ENCODE measurements at regions not wholly inside any gene's neighbourhood (a gene's known extent, or its start where the extent isn't known, plus 50 kb on each side); places are given as distances from the start of the nearest gene placed in this dataset.

DNA sequence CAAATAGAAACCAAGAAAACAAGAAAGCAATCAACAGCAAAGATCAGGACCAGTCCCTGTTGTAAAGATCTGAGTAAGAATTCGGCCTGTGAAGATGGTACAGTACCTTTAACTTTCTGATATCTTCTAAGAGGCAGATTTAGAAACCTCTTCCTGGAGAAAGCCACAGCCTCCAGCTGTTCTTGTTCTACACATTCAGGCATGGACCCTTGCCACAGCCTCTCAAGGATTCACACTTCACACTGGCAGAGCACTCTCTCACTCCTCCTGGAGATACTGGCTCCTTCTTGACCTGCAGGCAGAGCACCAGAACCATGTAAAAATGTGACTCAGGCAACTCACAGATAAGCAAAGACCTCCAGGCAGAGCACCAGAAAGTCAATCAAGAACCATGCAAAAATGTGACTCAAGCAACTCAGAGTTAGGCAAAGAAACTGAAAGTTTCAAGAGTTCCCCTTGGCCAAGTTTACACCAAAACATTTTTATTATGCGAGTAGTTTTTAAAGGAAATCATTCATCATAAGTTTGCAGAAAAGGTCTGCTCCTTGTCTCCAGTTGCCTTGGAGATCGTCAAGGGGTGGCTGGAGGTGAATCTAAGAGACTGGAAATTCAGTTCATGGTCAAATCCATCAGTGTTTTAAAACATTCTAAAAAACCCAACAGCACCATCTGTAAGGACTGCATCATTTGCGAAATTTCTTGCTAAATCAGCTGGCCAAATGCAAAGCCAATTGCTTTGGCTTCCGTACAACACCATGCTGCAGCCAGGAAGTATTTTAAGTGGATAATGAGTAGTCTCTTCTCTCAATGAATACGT lies 119.3 kb upstream of the MDM1 start (continued):
- no peak for TF ChIP-seq IRF2 (CRISPR knock-in tag; IDR thresholded peaks at IDR 0.05; ENCODE audit: borderline replicate concordance, low read depth)
- TF ChIP-seq, protein P1, sequence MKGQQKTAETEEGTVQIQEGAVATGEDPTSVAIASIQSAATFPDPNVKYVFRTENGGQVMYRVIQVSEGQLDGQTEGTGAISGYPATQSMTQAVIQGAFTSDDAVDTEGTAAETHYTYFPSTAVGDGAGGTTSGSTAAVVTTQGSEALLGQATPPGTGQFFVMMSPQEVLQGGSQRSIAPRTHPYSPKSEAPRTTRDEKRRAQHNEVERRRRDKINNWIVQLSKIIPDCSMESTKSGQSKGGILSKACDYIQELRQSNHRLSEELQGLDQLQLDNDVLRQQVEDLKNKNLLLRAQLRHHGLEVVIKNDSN (CRISPR knock-in tag; IDR thresholded peaks at IDR 0.05): no peak
- TF ChIP-seq, protein P2, sequence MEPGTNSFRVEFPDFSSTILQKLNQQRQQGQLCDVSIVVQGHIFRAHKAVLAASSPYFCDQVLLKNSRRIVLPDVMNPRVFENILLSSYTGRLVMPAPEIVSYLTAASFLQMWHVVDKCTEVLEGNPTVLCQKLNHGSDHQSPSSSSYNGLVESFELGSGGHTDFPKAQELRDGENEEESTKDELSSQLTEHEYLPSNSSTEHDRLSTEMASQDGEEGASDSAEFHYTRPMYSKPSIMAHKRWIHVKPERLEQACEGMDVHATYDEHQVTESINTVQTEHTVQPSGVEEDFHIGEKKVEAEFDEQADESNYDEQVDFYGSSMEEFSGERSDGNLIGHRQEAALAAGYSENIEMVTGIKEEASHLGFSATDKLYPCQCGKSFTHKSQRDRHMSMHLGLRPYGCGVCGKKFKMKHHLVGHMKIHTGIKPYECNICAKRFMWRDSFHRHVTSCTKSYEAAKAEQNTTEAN (CRISPR knock-in tag; IDR thresholded peaks at IDR 0.05): no peak

DNA sequence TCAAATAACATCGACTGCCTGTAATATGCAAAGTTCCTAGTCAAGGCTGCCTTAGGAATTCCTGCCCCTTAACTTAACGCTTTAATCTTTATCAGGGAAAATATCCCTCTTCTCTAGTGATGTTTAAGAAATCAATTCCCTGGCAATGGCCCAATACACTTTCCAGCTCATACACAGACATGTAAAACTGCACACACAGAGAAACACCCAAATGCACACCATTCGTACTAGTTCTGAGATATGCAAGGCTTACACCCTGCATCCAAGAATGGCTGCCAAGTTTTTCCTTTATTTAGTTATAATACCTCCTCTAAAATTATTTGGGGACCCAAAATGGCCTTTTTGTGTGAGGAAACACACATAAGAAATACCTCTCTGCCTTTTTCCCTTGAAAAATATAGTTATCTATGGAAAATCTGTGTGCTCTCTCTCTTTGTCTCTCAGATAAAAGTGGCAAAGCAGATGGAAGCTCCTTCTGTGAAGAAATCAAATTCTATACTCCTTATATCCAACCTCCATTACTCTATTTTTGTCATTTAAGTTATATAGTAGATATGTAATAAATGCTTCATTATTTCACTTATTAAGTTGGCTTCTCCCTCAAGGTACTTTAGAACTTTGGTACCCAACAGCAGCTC lies 120.0 kb upstream of the MDM1 start:
- H3K4me1 Mint-ChIP-seq: peaks cover 68% of the 10 kb centered on the region
- TF ChIP-seq, protein P3, sequence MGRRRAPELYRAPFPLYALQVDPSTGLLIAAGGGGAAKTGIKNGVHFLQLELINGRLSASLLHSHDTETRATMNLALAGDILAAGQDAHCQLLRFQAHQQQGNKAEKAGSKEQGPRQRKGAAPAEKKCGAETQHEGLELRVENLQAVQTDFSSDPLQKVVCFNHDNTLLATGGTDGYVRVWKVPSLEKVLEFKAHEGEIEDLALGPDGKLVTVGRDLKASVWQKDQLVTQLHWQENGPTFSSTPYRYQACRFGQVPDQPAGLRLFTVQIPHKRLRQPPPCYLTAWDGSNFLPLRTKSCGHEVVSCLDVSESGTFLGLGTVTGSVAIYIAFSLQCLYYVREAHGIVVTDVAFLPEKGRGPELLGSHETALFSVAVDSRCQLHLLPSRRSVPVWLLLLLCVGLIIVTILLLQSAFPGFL (CRISPR knock-in tag; IDR thresholded peaks at IDR 0.05; ENCODE audit: borderline replicate concordance): no peak
- TF ChIP-seq RELA (CRISPR knock-in tag; IDR thresholded peaks at IDR 0.05; ENCODE audit: borderline replicate concordance) (no peak), JAZF1 (CRISPR knock-in tag; IDR thresholded peaks at IDR 0.05) (no peak), ETV6 (CRISPR knock-in tag; IDR thresholded peaks at IDR 0.05) (no peak), CREB1 (CRISPR knock-in tag; IDR thresholded peaks at IDR 0.05) (no peak), CBFB (CRISPR knock-in tag; IDR thresholded peaks at IDR 0.05; ENCODE audit: low read depth) (no peak), ZNF423 (CRISPR knock-in tag; IDR thresholded peaks at IDR 0.05) (no peak)
- TF ChIP-seq, protein P4, sequence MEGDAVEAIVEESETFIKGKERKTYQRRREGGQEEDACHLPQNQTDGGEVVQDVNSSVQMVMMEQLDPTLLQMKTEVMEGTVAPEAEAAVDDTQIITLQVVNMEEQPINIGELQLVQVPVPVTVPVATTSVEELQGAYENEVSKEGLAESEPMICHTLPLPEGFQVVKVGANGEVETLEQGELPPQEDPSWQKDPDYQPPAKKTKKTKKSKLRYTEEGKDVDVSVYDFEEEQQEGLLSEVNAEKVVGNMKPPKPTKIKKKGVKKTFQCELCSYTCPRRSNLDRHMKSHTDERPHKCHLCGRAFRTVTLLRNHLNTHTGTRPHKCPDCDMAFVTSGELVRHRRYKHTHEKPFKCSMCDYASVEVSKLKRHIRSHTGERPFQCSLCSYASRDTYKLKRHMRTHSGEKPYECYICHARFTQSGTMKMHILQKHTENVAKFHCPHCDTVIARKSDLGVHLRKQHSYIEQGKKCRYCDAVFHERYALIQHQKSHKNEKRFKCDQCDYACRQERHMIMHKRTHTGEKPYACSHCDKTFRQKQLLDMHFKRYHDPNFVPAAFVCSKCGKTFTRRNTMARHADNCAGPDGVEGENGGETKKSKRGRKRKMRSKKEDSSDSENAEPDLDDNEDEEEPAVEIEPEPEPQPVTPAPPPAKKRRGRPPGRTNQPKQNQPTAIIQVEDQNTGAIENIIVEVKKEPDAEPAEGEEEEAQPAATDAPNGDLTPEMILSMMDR (IDR thresholded peaks at IDR 0.05): no peak
- TF ChIP-seq, protein P5, sequence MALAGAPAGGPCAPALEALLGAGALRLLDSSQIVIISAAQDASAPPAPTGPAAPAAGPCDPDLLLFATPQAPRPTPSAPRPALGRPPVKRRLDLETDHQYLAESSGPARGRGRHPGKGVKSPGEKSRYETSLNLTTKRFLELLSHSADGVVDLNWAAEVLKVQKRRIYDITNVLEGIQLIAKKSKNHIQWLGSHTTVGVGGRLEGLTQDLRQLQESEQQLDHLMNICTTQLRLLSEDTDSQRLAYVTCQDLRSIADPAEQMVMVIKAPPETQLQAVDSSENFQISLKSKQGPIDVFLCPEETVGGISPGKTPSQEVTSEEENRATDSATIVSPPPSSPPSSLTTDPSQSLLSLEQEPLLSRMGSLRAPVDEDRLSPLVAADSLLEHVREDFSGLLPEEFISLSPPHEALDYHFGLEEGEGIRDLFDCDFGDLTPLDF (CRISPR knock-in tag; IDR thresholded peaks at IDR 0.05): no peak
- no peak overlapping the region for H3K27ac Mint-ChIP-seq
- H3K36me3 Mint-ChIP-seq: peaks cover 5% of the 10 kb centered on the region
- no peaks in the 10 kb centered on the region; the same call in 1 of the 2 replicates for H3K27me3 Mint-ChIP-seq (ENCODE audit: low read depth)
- ChIA-PET POLR2A (no interaction called here), CTCF (no interaction called here)
- peaks cover 11% of the 10 kb centered on the region for H3K9me3 Mint-ChIP-seq
- no peak for DNase-seq (ENCODE audit: low spot score)
- ATAC-seq: no peak
- no peak overlapping the region for H3K4me3 Mint-ChIP-seq

DNA sequence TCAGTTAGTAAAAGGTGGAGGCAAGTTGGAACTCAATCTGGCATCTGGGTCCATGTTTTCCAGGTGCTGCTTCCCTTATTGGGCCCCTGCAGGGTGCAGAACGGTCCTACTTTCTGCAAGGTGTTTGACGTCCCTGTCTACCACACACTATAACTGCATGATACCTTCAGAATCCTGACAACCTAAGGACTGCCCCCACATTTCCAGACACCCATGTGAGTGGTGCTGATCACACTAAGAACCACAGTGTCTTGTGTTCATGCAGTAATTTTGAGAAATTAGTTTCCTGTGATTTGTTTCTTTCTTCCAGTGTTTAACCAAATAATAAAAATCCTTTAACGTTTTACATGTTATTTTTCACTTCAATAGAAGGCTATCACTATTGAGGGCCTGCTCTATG lies 121.1 kb upstream of the MDM1 start:
- Mint-ChIP-seq H3K27ac (no peak overlapping the region), H3K4me1 (peaks cover 59% of the 10 kb centered on the region), H3K4me3 (no peak overlapping the region), H3K9me3 (peaks cover 15% of the 10 kb centered on the region), H3K36me3 (peaks cover 5% of the 10 kb centered on the region), H3K27me3 (ENCODE audit: low read depth) (no peaks in the 10 kb centered on the region; the same call in 1 of the 2 replicates)
- no peak for DNase-seq (ENCODE audit: low spot score)
- no peak for ATAC-seq
- ChIA-PET CTCF (no interaction called here), POLR2A (no interaction called here)
- no peak for TF ChIP-seq ZNF121 (CRISPR knock-in tag; IDR thresholded peaks at IDR 0.05)
- TF ChIP-seq TEAD1 (CRISPR knock-in tag; IDR thresholded peaks at IDR 0.05): no peak
- TF ChIP-seq TP53 (CRISPR knock-in tag; IDR thresholded peaks at IDR 0.05): no peak
- no peak for TF ChIP-seq ERG (CRISPR knock-in tag; IDR thresholded peaks at IDR 0.05)
- no peak for TF ChIP-seq E2F4 (CRISPR knock-in tag; IDR thresholded peaks at IDR 0.05; ENCODE audit: borderline replicate concordance, low read depth)
- TF ChIP-seq, protein P2 (CRISPR knock-in tag; IDR thresholded peaks at IDR 0.05): no peak
- TF ChIP-seq ZNF138 (CRISPR knock-in tag; conservative IDR thresholded peaks at IDR 0.05): no peak
- TF ChIP-seq ZNF317 (CRISPR knock-in tag; IDR thresholded peaks at IDR 0.05; ENCODE audit: borderline replicate concordance, low read depth): no peak
- TF ChIP-seq FOXP1 (CRISPR knock-in tag; IDR thresholded peaks at IDR 0.05; ENCODE audit: borderline replicate concordance): no peak
- TF ChIP-seq, protein P6, sequence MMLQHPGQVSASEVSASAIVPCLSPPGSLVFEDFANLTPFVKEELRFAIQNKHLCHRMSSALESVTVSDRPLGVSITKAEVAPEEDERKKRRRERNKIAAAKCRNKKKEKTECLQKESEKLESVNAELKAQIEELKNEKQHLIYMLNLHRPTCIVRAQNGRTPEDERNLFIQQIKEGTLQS (CRISPR knock-in tag; conservative IDR thresholded peaks at IDR 0.05): no peak
- no peak for TF ChIP-seq IRF2 (CRISPR knock-in tag; IDR thresholded peaks at IDR 0.05; ENCODE audit: borderline replicate concordance, low read depth)
